ENCODE measurements at regions not wholly inside any gene's neighbourhood (a gene's known extent, or its start where the extent isn't known, plus 50 kb on each side); places are given as distances from the start of the nearest gene placed in this dataset.

GRCh38 chr18:56337507-56337906 is 300.9 kb downstream of the TXNL1 start:
- no peak for TF ChIP-seq CTCF (IDR thresholded peaks at IDR 0.05; ENCODE audit: extremely low read depth, insufficient read depth, missing control alignments)
- no peak for DNase-seq (ENCODE audit: low spot score)
- in situ Hi-C loops (cut with MboI; ENCODE audit: low pct_unique_long_range_greater_than_20kb, low sequenced_read_pairs, unreplicated experiment) = no loop called here

GRCh38 chr18:56333839-56334238 is 304.6 kb downstream of the TXNL1 start:
- in situ Hi-C loops (cut with MboI; ENCODE audit: low pct_unique_long_range_greater_than_20kb, low sequenced_read_pairs, unreplicated experiment) = no loop called here
- DNase-seq (ENCODE audit: low spot score) = no peak
- no peak for TF ChIP-seq CTCF (IDR thresholded peaks at IDR 0.05; ENCODE audit: extremely low read depth, insufficient read depth, missing control alignments)

GRCh38 chr18:56333146-56333545 is 305.2 kb downstream of the TXNL1 start:
- DNase-seq (ENCODE audit: low spot score) = no peak
- no peak for TF ChIP-seq CTCF (IDR thresholded peaks at IDR 0.05; ENCODE audit: extremely low read depth, insufficient read depth, missing control alignments)
- in situ Hi-C loops (cut with MboI; ENCODE audit: low pct_unique_long_range_greater_than_20kb, low sequenced_read_pairs, unreplicated experiment) = no loop called here

- in situ Hi-C loops (cut with MboI; ENCODE audit: low pct_unique_long_range_greater_than_20kb, low sequenced_read_pairs, unreplicated experiment) = no loop called here
- TF ChIP-seq CTCF (IDR thresholded peaks at IDR 0.05; ENCODE audit: extremely low read depth, insufficient read depth, missing control alignments) = no peak
- DNase-seq (ENCODE audit: low spot score) = no peak
Measured at GRCh38 chr18:56332371-56332770, 306.0 kb downstream of the TXNL1 start.

GRCh38 chr18:56330366-56331110 is 307.9 kb downstream of the TXNL1 start:
- no peak for DNase-seq (ENCODE audit: low spot score)
- no peak for TF ChIP-seq CTCF (IDR thresholded peaks at IDR 0.05; ENCODE audit: extremely low read depth, insufficient read depth, missing control alignments)
- in situ Hi-C loops (cut with MboI; ENCODE audit: low pct_unique_long_range_greater_than_20kb, low sequenced_read_pairs, unreplicated experiment) = no loop called here

GRCh38 chr18:56329536-56329935 is 308.9 kb downstream of the TXNL1 start:
- no peak for DNase-seq (ENCODE audit: low spot score)
- in situ Hi-C loops (cut with MboI; ENCODE audit: low pct_unique_long_range_greater_than_20kb, low sequenced_read_pairs, unreplicated experiment) = no loop called here
- no peak for TF ChIP-seq CTCF (IDR thresholded peaks at IDR 0.05; ENCODE audit: extremely low read depth, insufficient read depth, missing control alignments)
